ENCODE measurements at regions not wholly inside any gene's neighbourhood (a gene's known extent, or its start where the extent isn't known, plus 50 kb on each side); places are given as distances from the start of the nearest gene placed in this dataset.

DNA sequence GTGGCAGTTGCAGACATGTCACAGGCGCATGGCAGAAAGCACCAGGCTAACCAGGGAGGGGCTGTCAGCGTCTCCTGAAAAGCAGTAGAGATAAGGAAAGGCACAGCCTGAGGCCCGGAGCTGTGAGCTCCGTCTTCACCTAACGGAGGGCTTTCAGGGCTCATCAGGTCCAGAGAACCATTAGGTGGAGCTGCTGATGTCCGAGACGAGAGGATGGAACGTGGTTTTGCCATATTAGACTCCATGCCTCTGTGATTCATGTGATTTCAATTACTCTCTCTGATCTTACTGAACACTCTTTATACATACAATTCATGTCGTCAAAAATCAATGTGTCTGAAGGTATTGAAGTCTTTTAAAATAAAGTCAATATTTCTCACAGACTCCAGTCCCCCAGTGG, 120.3 kb upstream of the RAB6C start:
- TF ChIP-seq POLR2A (IDR thresholded peaks at IDR 0.05) (no peak), CTCF (IDR thresholded peaks at IDR 0.05) (no peak)
- Histone ChIP-seq H3K4me3 (no peak overlapping the region), H3K9me3 (no peaks in the 10 kb centered on the region), H3K27me3 (no peaks in the 10 kb centered on the region), H3K36me3 (no peaks in the 10 kb centered on the region), H3K4me1 (no peaks in the 10 kb centered on the region), H3K27ac (no peak overlapping the region)
- no peak for DNase-seq

- H3K27ac ChIP-seq, result no peak overlapping the region
- no peak overlapping the region for H3K4me3 ChIP-seq
- no peak for DNase-seq
- no peaks in the 10 kb centered on the region for H3K4me1 ChIP-seq
- no peaks in the 10 kb centered on the region for H3K36me3 ChIP-seq
- H3K9me3 ChIP-seq, result no peaks in the 10 kb centered on the region
- H3K27me3 ChIP-seq, result no peaks in the 10 kb centered on the region
- TF ChIP-seq POLR2A (IDR thresholded peaks at IDR 0.05) (no peak), CTCF (IDR thresholded peaks at IDR 0.05) (no peak)
Measured at GRCh38 chr2:129860088-129860487, 119.4 kb upstream of the RAB6C start.

- Histone ChIP-seq H3K27ac (no peak overlapping the region), H3K4me3 (no peak overlapping the region), H3K27me3 (no peaks in the 10 kb centered on the region), H3K9me3 (no peaks in the 10 kb centered on the region), H3K36me3 (no peaks in the 10 kb centered on the region), H3K4me1 (no peaks in the 10 kb centered on the region)
- no peak for DNase-seq
- TF ChIP-seq POLR2A (IDR thresholded peaks at IDR 0.05) (no peak), CTCF (IDR thresholded peaks at IDR 0.05) (no peak)
Measured at GRCh38 chr2:129861666-129862288, 117.7 kb upstream of the RAB6C start.

- Histone ChIP-seq H3K4me3 (no peak overlapping the region), H3K27ac (no peak overlapping the region), H3K4me1 (no peaks in the 10 kb centered on the region), H3K27me3 (no peaks in the 10 kb centered on the region), H3K9me3 (no peaks in the 10 kb centered on the region), H3K36me3 (no peaks in the 10 kb centered on the region)
- no peak for DNase-seq
- TF ChIP-seq CTCF (IDR thresholded peaks at IDR 0.05) (no peak), POLR2A (IDR thresholded peaks at IDR 0.05) (no peak)
Measured at GRCh38 chr2:129862668-129863067, 116.8 kb upstream of the RAB6C start.

DNA sequence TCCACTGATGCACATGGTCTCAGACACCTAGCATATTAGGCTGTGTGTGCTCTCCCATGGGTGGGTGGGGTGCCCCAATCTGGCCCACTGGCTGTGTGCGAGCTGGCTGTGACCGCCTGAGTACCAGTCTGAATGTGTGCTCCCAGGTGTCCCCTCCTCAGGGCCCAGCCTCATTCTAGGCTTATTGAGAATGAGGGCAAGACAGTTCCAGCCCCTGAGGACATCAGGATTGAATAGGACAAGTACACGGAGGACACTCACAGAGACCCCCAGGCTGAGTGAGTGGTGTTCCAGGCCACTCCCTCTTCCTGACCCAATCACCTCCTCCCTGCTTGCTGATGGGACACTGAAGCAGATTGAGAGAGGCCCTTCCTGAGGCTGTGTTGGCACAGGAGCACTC, 116.1 kb upstream of the RAB6C start:
- no peak for DNase-seq
- Histone ChIP-seq H3K4me3 (no peak overlapping the region), H3K27ac (no peak overlapping the region), H3K4me1 (no peaks in the 10 kb centered on the region), H3K9me3 (no peaks in the 10 kb centered on the region), H3K27me3 (no peaks in the 10 kb centered on the region), H3K36me3 (no peaks in the 10 kb centered on the region)
- TF ChIP-seq CTCF (IDR thresholded peaks at IDR 0.05), result no peak
- TF ChIP-seq POLR2A (IDR thresholded peaks at IDR 0.05), result no peak

DNA sequence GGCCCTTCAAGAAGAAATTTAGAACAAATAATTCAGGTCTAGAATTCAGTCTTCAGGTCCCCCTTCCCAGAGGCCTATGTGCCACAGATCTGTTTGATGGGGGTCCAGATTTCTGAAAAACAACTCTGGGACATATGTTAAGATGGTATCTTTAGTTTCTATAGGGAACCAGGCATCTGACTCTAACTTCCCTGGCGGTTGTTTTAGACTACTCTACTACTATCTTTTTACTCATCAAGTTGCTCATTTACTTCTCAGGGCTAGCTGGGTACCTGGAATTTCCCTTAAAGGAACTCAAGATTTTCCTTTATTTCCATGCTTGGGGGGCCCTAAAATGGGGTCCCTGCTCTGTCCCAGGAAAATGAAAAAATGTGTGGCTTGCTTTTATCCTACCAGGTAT, 114.7 kb upstream of the RAB6C start:
- TF ChIP-seq CTCF (IDR thresholded peaks at IDR 0.05) (no peak), POLR2A (IDR thresholded peaks at IDR 0.05) (no peak)
- H3K9me3 ChIP-seq, result no peaks in the 10 kb centered on the region
- H3K36me3 ChIP-seq, result no peaks in the 10 kb centered on the region
- no peak overlapping the region for H3K4me3 ChIP-seq
- H3K27ac ChIP-seq, result no peak overlapping the region
- H3K27me3 ChIP-seq, result no peaks in the 10 kb centered on the region
- no peak for DNase-seq
- H3K4me1 ChIP-seq, result no peaks in the 10 kb centered on the region

Measured in Peyer's patch (tissue), 4 donors.